IMR-90 (cell line): ENCODE measurements at regions not wholly inside any gene's neighbourhood (a gene's known extent, or its start where the extent isn't known, plus 50 kb on each side); places are given as distances from the start of the nearest gene placed in this dataset.

Experiments used
- ATAC-seq: fragments of 200-7000 bp; cut with Tn5 transposase; 2 replicates; pipeline ENCODE4 v1.9.1; 2020; ENCODE audit warnings: low read depth, mild to moderate bottlenecking, moderate library complexity
- BruUV-seq: library from RNA; stranded (reverse); fragments of 400-500 nt; replicated peaks from 2 replicates; lab custom pipeline; 2021; lab: Mats Ljungman, UMichigan
- CTCF ChIA-PET: fragments of 300-600 bp; formaldehyde crosslinking; extraction: SDS; loops from one replicate; lab custom pipeline; 2021; ENCODE audit warnings: antibody characterized with exemption; lab: Yijun Ruan, JAX
- POLR2A ChIA-PET: fragments of 300-600 bp; sonication (Branson Sonifier 250); formaldehyde crosslinking; loops from one replicate; lab custom pipeline; 2022; ENCODE audit warnings: antibody characterized with exemption; ENCODE audit not compliant: unreplicated experiment; lab: Charles Lee
- DNase-seq: peaks from one replicate; pipeline ENCODE4 v3.0.0; 2013
- H2AFZ ChIP-seq: replicated peaks from 2 replicates; pipeline ENCODE3; 2013; ENCODE audit warnings: low read length, mild to moderate bottlenecking; ENCODE audit not compliant: poor library complexity
- H2AK5ac ChIP-seq: 2 replicates; pipeline ENCODE4 v1.6.1; 2013; ENCODE audit warnings: low read depth, low read length, inconsistent platforms
- H2AK9ac ChIP-seq: replicated peaks from 2 replicates; pipeline ENCODE3; 2013; ENCODE audit warnings: mild to moderate bottlenecking, low read depth, low read length, moderate library complexity; ENCODE audit not compliant: poor library complexity
- H2BK120ac ChIP-seq: 2 replicates; pipeline ENCODE4 v1.6.1; 2013; ENCODE audit warnings: low read depth, low read length, inconsistent platforms
- H2BK15ac ChIP-seq: 3 replicates; pipeline ENCODE4 v1.6.1; 2013; ENCODE audit warnings: low read depth, low read length, inconsistent platforms
- H2BK20ac ChIP-seq: 2 replicates; pipeline ENCODE4 v1.6.1; 2013; ENCODE audit warnings: low read depth, mild to moderate bottlenecking, inconsistent platforms, low read length, moderate library complexity
- H2BK5ac ChIP-seq: 2 replicates; pipeline ENCODE4 v1.6.1; 2013; ENCODE audit warnings: mild to moderate bottlenecking, low read depth, low read length, inconsistent platforms; ENCODE audit not compliant: poor library complexity, severe bottlenecking
- H3K14ac ChIP-seq: replicated peaks from 2 replicates; pipeline ENCODE4 v1.6.1; 2013; ENCODE audit warnings: low read depth, low read length, inconsistent platforms
- H3K18ac ChIP-seq: 2 replicates; pipeline ENCODE4 v1.6.1; 2013; ENCODE audit warnings: low read depth, low read length, control low read depth
- H3K23ac ChIP-seq: 2 replicates; pipeline ENCODE4 v1.6.1; 2013; ENCODE audit warnings: low read depth, low read length, inconsistent platforms
- H3K27ac ChIP-seq: 2 replicates; pipeline ENCODE4 v1.5.1; 2013; ENCODE audit warnings: mild to moderate bottlenecking, control low read depth, low read length; ENCODE audit not compliant: insufficient read depth
- H3K27me3 ChIP-seq: 2 replicates; pipeline ENCODE4 v1.6.1; 2013; ENCODE audit warnings: low read length; ENCODE audit not compliant: control insufficient read depth, insufficient read depth
- H3K36me3 ChIP-seq: 2 replicates; pipeline ENCODE4 v1.6.1; 2013; ENCODE audit warnings: low read length, mixed read lengths; ENCODE audit not compliant: control insufficient read depth, insufficient read depth
- H3K4ac ChIP-seq: 2 replicates; pipeline ENCODE4 v1.6.1; 2013; ENCODE audit warnings: low read depth, low read length, inconsistent platforms
- H3K4me1 ChIP-seq: 2 replicates; pipeline ENCODE4 v1.6.1; 2013; ENCODE audit warnings: low read length, mixed read lengths; ENCODE audit not compliant: control insufficient read depth, insufficient read depth
- H3K4me2 ChIP-seq: 2 replicates; pipeline ENCODE4 v1.6.1; 2013; ENCODE audit warnings: low read depth, mild to moderate bottlenecking, control low read depth, low read length, moderate library complexity
- H3K4me3 ChIP-seq: 2 replicates; pipeline ENCODE4 v1.5.1; 2013; ENCODE audit warnings: low read depth, mild to moderate bottlenecking, control low read depth, low read length, moderate library complexity; ENCODE audit not compliant: insufficient read depth
- H3K56ac ChIP-seq: 2 replicates; pipeline ENCODE4 v1.6.1; 2013; ENCODE audit warnings: low read length, inconsistent platforms; ENCODE audit not compliant: insufficient read depth; ENCODE audit errors: extremely low read depth
- H3K79me1 ChIP-seq, 2 experiments: 2 replicates each; pipeline ENCODE4 v1.6.1; 2013; ENCODE audit warnings: low read length in 2 of 2, inconsistent platforms in 1 of 2, low read depth in 1 of 2
- H3K9ac ChIP-seq: 2 replicates; pipeline ENCODE4 v1.6.1; 2013; ENCODE audit warnings: low read depth, low read length, control low read depth
- H3K9me1 ChIP-seq: 2 replicates; pipeline ENCODE4 v1.6.1; 2013; ENCODE audit warnings: low read length, inconsistent platforms; ENCODE audit not compliant: insufficient read depth
- H3K9me3 ChIP-seq: 2 replicates; pipeline ENCODE4 v1.6.1; 2013; ENCODE audit warnings: low read length; ENCODE audit not compliant: control insufficient read depth, insufficient read depth
- H4K20me1 ChIP-seq: 2 replicates; pipeline ENCODE4 v1.6.1; 2013; ENCODE audit warnings: low read length, inconsistent platforms; ENCODE audit not compliant: insufficient read depth
- H4K5ac ChIP-seq: 2 replicates; pipeline ENCODE4 v1.6.1; 2013; ENCODE audit warnings: mild to moderate bottlenecking, low read depth, low read length, control low read depth
- H4K8ac ChIP-seq, 2 experiments: 2 replicates each; pipeline ENCODE4 v1.6.1; 2013; ENCODE audit warnings: low read depth in 2 of 2, low read length in 2 of 2, control low read depth in 1 of 2, inconsistent platforms in 1 of 2
- H4K91ac ChIP-seq: 2 replicates; pipeline ENCODE4 v1.6.1; 2013; ENCODE audit warnings: low read depth, low read length, inconsistent platforms; ENCODE audit not compliant: insufficient read depth
- BHLHE40 ChIP-seq: fragments of 150-350 bp; IDR thresholded peaks from 2 replicates; pipeline ENCODE4 v1.6.1; 2016; ENCODE audit warnings: mild to moderate bottlenecking, low read depth, low read length
- CEBPB ChIP-seq: IDR thresholded peaks from 2 replicates; pipeline ENCODE4 v1.6.1; 2012; ENCODE audit warnings: low read depth, low read length, improper control_type of control experiment
- FOS ChIP-seq: fragments of 150-350 bp; IDR thresholded peaks from 2 replicates; pipeline ENCODE4 v1.6.1; 2016; ENCODE audit warnings: low read depth, low read length
- MAFK ChIP-seq: IDR thresholded peaks from 2 replicates; pipeline ENCODE4 v1.6.1; 2012; ENCODE audit warnings: low read depth, low read length, improper control_type of control experiment
- MAZ ChIP-seq: IDR thresholded peaks from 2 replicates; pipeline ENCODE4 v1.6.1; 2012; ENCODE audit warnings: low read depth, mild to moderate bottlenecking, low read length, improper control_type of control experiment, moderate library complexity, borderline replicate concordance
- MXI1 ChIP-seq: IDR thresholded peaks from 2 replicates; pipeline ENCODE4 v1.6.1; 2012; ENCODE audit warnings: low read depth, mild to moderate bottlenecking, low read length, moderate library complexity, borderline replicate concordance
- POLR2A ChIP-seq: IDR thresholded peaks from 2 replicates; pipeline ENCODE4 v1.6.1; 2012; ENCODE audit warnings: mild to moderate bottlenecking, low read depth, low read length
- RCOR1 ChIP-seq: IDR thresholded peaks from 2 replicates; pipeline ENCODE4 v1.6.1; 2012; ENCODE audit warnings: mild to moderate bottlenecking, low read length, improper control_type of control experiment; ENCODE audit not compliant: insufficient replicate concordance
- RFX5 ChIP-seq: IDR thresholded peaks from 2 replicates; pipeline ENCODE4 v1.8.0; 2012; ENCODE audit warnings: low read depth, mild to moderate bottlenecking, low read length, moderate library complexity
- SMC3 ChIP-seq: fragments of 150-350 bp; IDR thresholded peaks from 2 replicates; pipeline ENCODE4 v1.6.1; 2016; ENCODE audit warnings: low read depth, mild to moderate bottlenecking, antibody characterized with exemption, low read length, moderate library complexity
- WGBS, 2 experiments: methylation state at CpG; one replicate each; pipeline versions ENCODE4 v1.1.5 to v1.1.7; 2013; ENCODE audit warnings: missing lambda C conversion rate in 2 of 2; ENCODE audit not compliant: insufficient read length in 1 of 2; ENCODE audit errors: extremely low coverage in 2 of 2; 5-methylcytosine and 5-hydroxymethylcytosine counted together
- dilution Hi-C: fragments of 300-500 bp; cut with HindIII; formaldehyde crosslinking; loops from one replicate; pipeline ENCODE4 v1.14.3; 2018; ENCODE audit warnings: low sequenced_read_pairs; ENCODE audit not compliant: unreplicated experiment
- in situ Hi-C: fragments of 300-500 bp; cut with MboI; formaldehyde crosslinking; loops from 3 replicates; pipeline ENCODE4 v1.14.3; 2019; ENCODE audit warnings: low sequenced_read_pairs, inconsistent platforms, mixed read lengths
- intact Hi-C: fragments of 100-400 bp; cut with micrococcal nuclease; formaldehyde crosslinking; loops from 2 replicates; pipeline ENCODE4 v1.10.0; 2022

GRCh38 chr18:44227501-44227900 is 453.2 kb upstream of the SETBP1 start:
- no peaks in the 10 kb centered on the region; the same call in 1 of the 2 replicates for H3K9me3 ChIP-seq
- H3K4me1 ChIP-seq, result no peaks in the 10 kb centered on the region
- no peak overlapping the region for H3K9ac ChIP-seq
- DNase-seq, result no peak
- no peak overlapping the region for H3K18ac ChIP-seq
- no peak overlapping the region for H3K4ac ChIP-seq
- no peak overlapping the region for H3K14ac ChIP-seq
- H3K79me1 ChIP-seq, result no peaks in the 10 kb centered on the region
- H3K27ac ChIP-seq, result no peak overlapping the region
- H3K27me3 ChIP-seq, result no peaks in the 10 kb centered on the region
- intact Hi-C loops (no loop called here), in situ Hi-C loops (no loop called here), dilution Hi-C loops (no loop called here)
- no peaks in the 10 kb centered on the region for H3K9me1 ChIP-seq
- H3K56ac ChIP-seq, result no peak overlapping the region
- H2AFZ ChIP-seq, result no peak overlapping the region
- H3K36me3 ChIP-seq, result no peaks in the 10 kb centered on the region
- BruUV-seq, result no TSS peak
- TF ChIP-seq MAFK (no peak), CEBPB (no peak), MAZ (no peak), RFX5 (no peak), POLR2A (no peak), SMC3 (no peak), FOS (no peak), BHLHE40 (no peak), MXI1 (no peak), RCOR1 (no peak)
- no peak overlapping the region for H4K91ac ChIP-seq
- no peak overlapping the region for H2BK20ac ChIP-seq
- no peak overlapping the region for H3K23ac ChIP-seq
- no peak overlapping the region for H2AK5ac ChIP-seq
- H2BK5ac ChIP-seq, result no peak overlapping the region
- no peak overlapping the region for H3K4me2 ChIP-seq
- H2BK120ac ChIP-seq, result no peak overlapping the region
- no peak overlapping the region for H4K5ac ChIP-seq
- H4K20me1 ChIP-seq, result no peaks in the 10 kb centered on the region
- H2AK9ac ChIP-seq, result no peak overlapping the region
- H3K4me3 ChIP-seq, result no peak overlapping the region
- no peak overlapping the region for H4K8ac ChIP-seq
- POLR2A ChIA-PET, result no interaction called here
- ATAC-seq, result no peak
- no peak overlapping the region for H2BK15ac ChIP-seq
- WGBS, 2 experiments, result no CpG with 5 or more reads among the region's 2 CpGs
- CTCF ChIA-PET, result interaction anchor here (0.6 kb wide), 1 partner anchor 32 kb away, joined by 3 read pairs; no protein-coding TSS in a partner anchor
